Stomach (tissue), 4 donors: ENCODE measurements at regions not wholly inside any gene's neighbourhood (a gene's known extent, or its start where the extent isn't known, plus 50 kb on each side); places are given as distances from the start of the nearest gene placed in this dataset.

Source experiments
- CTCF ChIP-seq, 7 experiments: fragments of 450-650 bp in 4 of 7; fragments of 200-600 bp in 3 of 7; sonication (generic) in 3 of 7; IDR thresholded peaks; one replicate each; pipeline ENCODE4 v1.5.1; 2016 to 2019; ENCODE audit warnings: antibody characterized with exemption in 7 of 7, control low read depth in 2 of 7, mild to moderate bottlenecking in 1 of 7
- POLR2A ChIP-seq, 4 donors: fragments of 450-650 bp; IDR thresholded peaks; one replicate each; pipeline ENCODE4 v1.6.1; 2016; ENCODE audit warnings: antibody characterized with exemption in 4 of 4, control low read depth in 2 of 4, mild to moderate bottlenecking in 1 of 4, moderate library complexity in 1 of 4

DNA sequence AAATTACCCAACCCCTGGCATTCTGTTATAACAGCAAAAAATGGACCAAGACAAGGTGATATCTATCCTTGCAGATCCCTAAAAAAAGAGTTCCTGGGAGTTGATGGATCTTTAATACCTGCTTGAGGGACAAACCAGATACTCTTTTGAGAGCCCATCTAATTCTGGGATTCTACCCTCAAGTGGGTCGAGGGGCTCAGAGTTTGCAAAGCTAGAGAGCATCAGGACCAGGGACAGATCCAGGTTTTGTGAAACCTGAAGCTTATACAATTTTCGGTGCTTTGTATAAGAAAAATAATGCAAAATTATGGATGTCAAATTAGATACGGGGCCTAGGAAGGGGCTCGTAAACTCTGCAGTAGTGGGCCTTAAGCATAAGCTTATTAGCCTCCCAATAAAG is 130.5 kb upstream of the CRHR1 start:
- TF ChIP-seq CTCF (IDR thresholded peaks at IDR 0.05) = no peak
- no peak for TF ChIP-seq POLR2A (IDR thresholded peaks at IDR 0.05)
